ENCODE measurements at regions not wholly inside any gene's neighbourhood (a gene's known extent, or its start where the extent isn't known, plus 50 kb on each side); places are given as distances from the start of the nearest gene placed in this dataset.

DNA sequence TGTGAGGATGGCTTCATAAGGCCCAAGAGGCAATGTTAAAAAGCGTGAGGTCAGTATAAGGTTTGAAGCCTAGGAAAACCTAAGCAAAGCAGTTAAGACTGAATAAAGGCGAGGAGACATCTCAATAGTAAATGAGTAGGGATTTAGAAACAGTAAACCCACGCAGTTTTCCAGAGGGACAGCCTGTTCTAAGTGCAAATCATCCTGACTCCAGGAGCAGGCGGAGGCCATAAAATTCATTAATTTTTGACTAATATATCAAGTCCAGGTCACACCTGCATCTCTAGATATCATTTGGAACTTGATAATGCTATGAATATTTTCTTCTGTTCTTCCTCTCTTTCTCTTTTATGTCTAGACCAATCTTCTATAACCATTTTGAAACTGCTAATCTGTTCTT lies 597.0 kb upstream of the RGS18 start:
- Histone ChIP-seq H3K9ac (ENCODE audit: control insufficient read depth, insufficient read depth, low read length) (no peak overlapping the region), H3K4me3 (no peak overlapping the region), H3K27ac (ENCODE audit: control insufficient read depth, insufficient read depth) (no peak overlapping the region), H3K4me1 (ENCODE audit: control insufficient read depth, insufficient read depth, low read length) (no peaks in the 10 kb centered on the region), H3K9me3 (replicated peaks; ENCODE audit: control insufficient read depth, insufficient read depth, low read length) (no peaks in the 10 kb centered on the region), H3K79me2 (ENCODE audit: control insufficient read depth, insufficient read depth, low read length) (no peaks in the 10 kb centered on the region), H3K36me3 (ENCODE audit: control insufficient read depth in 2 of 2, insufficient read depth in 2 of 2, low read length in 1 of 2) (no peaks in the 10 kb centered on the region), H2AFZ (ENCODE audit: control insufficient read depth, low read depth, low read length) (no peak overlapping the region), H4K20me1 (ENCODE audit: control insufficient read depth, insufficient read depth) (no peaks in the 10 kb centered on the region), H3K27me3 (replicated peaks in 1 of 2; ENCODE audit: control insufficient read depth in 2 of 2, insufficient read depth in 2 of 2, low read length in 1 of 2) (no peaks in the 10 kb centered on the region), H3K4me2 (ENCODE audit: control insufficient read depth, insufficient read depth) (no peak overlapping the region)
- CTCF ChIA-PET = no interaction called here
- BruUV-seq (replicated peaks) = no TSS peak
- ATAC-seq (no peak), DNase-seq (ENCODE audit: low read depth, low spot score) (no peak), FAIRE-seq (no peak)
- RAD21 ChIA-PET (ENCODE audit: unreplicated experiment) = no interaction called here
- in situ Hi-C loops (cut with MboI) = no loop called here
- SMC1A ChIA-PET (ENCODE audit: uncharacterized antibody, unreplicated experiment) = no interaction called here
- intact Hi-C loops (cut with micrococcal nuclease; ENCODE audit: unreplicated experiment) = no loop called here
- POLR2A ChIA-PET = no interaction called here
- WGBS (ENCODE audit: insufficient coverage, insufficient replicate concordance, low lambda C conversion rate, missing lambda C conversion rate) = 0% methylated on average over 4 of the region's 4 CpGs
- no peak for TF ChIP-seq IRF4 (IDR thresholded peaks at IDR 0.05; ENCODE audit: low read depth, low read length)
- TF ChIP-seq RAD51 (IDR thresholded peaks at IDR 0.05) = no peak
- TF ChIP-seq ATF7 (IDR thresholded peaks at IDR 0.05; ENCODE audit: low read depth) = no peak
- TF ChIP-seq FOS (IDR thresholded peaks at IDR 0.05; ENCODE audit: borderline replicate concordance, extremely low read depth, insufficient read length) = no peak
- TF ChIP-seq, protein P1, sequence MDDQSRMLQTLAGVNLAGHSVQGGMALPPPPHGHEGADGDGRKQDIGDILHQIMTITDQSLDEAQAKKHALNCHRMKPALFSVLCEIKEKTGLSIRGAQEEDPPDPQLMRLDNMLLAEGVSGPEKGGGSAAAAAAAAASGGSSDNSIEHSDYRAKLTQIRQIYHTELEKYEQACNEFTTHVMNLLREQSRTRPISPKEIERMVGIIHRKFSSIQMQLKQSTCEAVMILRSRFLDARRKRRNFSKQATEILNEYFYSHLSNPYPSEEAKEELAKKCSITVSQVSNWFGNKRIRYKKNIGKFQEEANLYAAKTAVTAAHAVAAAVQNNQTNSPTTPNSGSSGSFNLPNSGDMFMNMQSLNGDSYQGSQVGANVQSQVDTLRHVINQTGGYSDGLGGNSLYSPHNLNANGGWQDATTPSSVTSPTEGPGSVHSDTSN (IDR thresholded peaks at IDR 0.05; ENCODE audit: insufficient replicate concordance, low read depth, low read length) = no peak
- TF ChIP-seq SREBF1 (IDR thresholded peaks at IDR 0.05; ENCODE audit: low read length) = no peak
- TF ChIP-seq NR2F1 (conservative IDR thresholded peaks at IDR 0.05) = no peak
- no peak for TF ChIP-seq RB1 (IDR thresholded peaks at IDR 0.05; ENCODE audit: borderline replicate concordance)
- no peak for TF ChIP-seq CBFB (IDR thresholded peaks at IDR 0.05; ENCODE audit: low read depth)
- TF ChIP-seq RAD21 (IDR thresholded peaks at IDR 0.05; ENCODE audit: insufficient read depth, low read depth, low read length) = no peak
- no peak for TF ChIP-seq MYB (IDR thresholded peaks at IDR 0.05; ENCODE audit: borderline replicate concordance, low read depth, low read length)
- TF ChIP-seq TBL1XR1 (IDR thresholded peaks at IDR 0.05; ENCODE audit: low read depth, low read length) = no peak
- no peak for TF ChIP-seq RELB (IDR thresholded peaks at IDR 0.05; ENCODE audit: low read depth)
- TF ChIP-seq, protein P2, sequence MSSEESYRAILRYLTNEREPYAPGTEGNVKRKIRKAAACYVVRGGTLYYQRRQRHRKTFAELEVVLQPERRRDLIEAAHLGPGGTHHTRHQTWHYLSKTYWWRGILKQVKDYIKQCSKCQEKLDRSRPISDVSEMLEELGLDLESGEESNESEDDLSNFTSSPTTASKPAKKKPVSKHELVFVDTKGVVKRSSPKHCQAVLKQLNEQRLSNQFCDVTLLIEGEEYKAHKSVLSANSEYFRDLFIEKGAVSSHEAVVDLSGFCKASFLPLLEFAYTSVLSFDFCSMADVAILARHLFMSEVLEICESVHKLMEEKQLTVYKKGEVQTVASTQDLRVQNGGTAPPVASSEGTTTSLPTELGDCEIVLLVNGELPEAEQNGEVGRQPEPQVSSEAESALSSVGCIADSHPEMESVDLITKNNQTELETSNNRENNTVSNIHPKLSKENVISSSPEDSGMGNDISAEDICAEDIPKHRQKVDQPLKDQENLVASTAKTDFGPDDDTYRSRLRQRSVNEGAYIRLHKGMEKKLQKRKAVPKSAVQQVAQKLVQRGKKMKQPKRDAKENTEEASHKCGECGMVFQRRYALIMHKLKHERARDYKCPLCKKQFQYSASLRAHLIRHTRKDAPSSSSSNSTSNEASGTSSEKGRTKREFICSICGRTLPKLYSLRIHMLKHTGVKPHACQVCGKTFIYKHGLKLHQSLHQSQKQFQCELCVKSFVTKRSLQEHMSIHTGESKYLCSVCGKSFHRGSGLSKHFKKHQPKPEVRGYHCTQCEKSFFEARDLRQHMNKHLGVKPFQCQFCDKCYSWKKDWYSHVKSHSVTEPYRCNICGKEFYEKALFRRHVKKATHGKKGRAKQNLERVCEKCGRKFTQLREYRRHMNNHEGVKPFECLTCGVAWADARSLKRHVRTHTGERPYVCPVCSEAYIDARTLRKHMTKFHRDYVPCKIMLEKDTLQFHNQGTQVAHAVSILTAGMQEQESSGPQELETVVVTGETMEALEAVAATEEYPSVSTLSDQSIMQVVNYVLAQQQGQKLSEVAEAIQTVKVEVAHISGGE (CRISPR knock-in tag; IDR thresholded peaks at IDR 0.05) = no peak
- TF ChIP-seq RBBP5 (conservative IDR thresholded peaks at IDR 0.05) = no peak
- no peak for TF ChIP-seq NKRF (conservative IDR thresholded peaks at IDR 0.05)
- no peak for TF ChIP-seq PKNOX1 (IDR thresholded peaks at IDR 0.05)

Measured in GM12878 (cell line).